Colonic mucosa (tissue), 4 donors: ENCODE measurements at regions not wholly inside any gene's neighbourhood (a gene's known extent, or its start where the extent isn't known, plus 50 kb on each side); places are given as distances from the start of the nearest gene placed in this dataset.

Experiments used
- DNase-seq: peaks from one replicate; pipeline ENCODE4 v3.0.0-alpha.2; 2020
- H3K27ac ChIP-seq: fragments of 200-600 bp; one replicate; pipeline ENCODE4 v1.8.0; 2021
- H3K27me3 ChIP-seq: fragments of 200-600 bp; one replicate; pipeline ENCODE4 v1.8.0; 2021
- H3K36me3 ChIP-seq: fragments of 200-600 bp; one replicate; pipeline ENCODE4 v1.8.0; 2021
- H3K4me1 ChIP-seq: fragments of 200-600 bp; one replicate; pipeline ENCODE4 v1.8.0; 2021; ENCODE audit warnings: mild to moderate bottlenecking
- H3K4me3 ChIP-seq: fragments of 200-600 bp; one replicate; pipeline ENCODE4 v1.8.0; 2021
- H3K9ac ChIP-seq, 2 donors: one replicate each; pipeline ENCODE4 v1.7.0; 2013; ENCODE audit warnings: control low read depth in 2 of 2, low read depth in 2 of 2, low read length in 2 of 2
- H3K9me3 ChIP-seq: fragments of 200-600 bp; one replicate; pipeline ENCODE4 v1.8.0; 2021
- intact Hi-C: fragments of 100-400 bp; cut with DNase I; formaldehyde crosslinking; loops from one replicate; pipeline ENCODE4 v1.14.1; 2022
- TF ChIP-seq, protein P1 (sequence below): fragments of 200-600 bp; IDR thresholded peaks from one replicate; pipeline ENCODE4 v1.8.0; 2022; ENCODE audit warnings: antibody characterized with exemption, mild to moderate bottlenecking
- donor health status: healthy.
- donor health status: DM: no; HTN: no; CAD: no.
- donor health status: DM: no; HTN: no; CAD: no.

DNA sequence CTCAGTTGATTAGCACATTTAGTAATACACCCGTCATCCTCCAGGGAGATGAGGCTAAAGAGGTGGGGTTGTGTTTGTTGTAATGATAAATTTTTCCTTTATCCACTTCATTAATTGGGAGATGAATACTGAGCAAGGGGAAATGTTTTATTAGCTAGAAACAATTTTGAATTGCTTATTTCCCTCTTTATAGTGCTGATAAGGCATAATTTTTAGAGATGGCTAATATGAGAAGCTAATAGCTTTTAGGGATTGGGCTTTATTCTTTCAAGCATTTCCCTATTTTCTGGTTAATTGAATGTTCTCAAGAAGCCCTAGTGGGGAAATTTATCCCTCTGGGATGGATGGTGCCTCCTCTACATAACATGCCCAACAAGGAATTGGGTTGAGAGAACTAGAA is 365.2 kb upstream of the IGFBP7 start:
- TF ChIP-seq, protein P1, sequence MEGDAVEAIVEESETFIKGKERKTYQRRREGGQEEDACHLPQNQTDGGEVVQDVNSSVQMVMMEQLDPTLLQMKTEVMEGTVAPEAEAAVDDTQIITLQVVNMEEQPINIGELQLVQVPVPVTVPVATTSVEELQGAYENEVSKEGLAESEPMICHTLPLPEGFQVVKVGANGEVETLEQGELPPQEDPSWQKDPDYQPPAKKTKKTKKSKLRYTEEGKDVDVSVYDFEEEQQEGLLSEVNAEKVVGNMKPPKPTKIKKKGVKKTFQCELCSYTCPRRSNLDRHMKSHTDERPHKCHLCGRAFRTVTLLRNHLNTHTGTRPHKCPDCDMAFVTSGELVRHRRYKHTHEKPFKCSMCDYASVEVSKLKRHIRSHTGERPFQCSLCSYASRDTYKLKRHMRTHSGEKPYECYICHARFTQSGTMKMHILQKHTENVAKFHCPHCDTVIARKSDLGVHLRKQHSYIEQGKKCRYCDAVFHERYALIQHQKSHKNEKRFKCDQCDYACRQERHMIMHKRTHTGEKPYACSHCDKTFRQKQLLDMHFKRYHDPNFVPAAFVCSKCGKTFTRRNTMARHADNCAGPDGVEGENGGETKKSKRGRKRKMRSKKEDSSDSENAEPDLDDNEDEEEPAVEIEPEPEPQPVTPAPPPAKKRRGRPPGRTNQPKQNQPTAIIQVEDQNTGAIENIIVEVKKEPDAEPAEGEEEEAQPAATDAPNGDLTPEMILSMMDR, result no peak
- intact Hi-C loops, result no loop called here
- Histone ChIP-seq H3K9me3 (no peaks in the 10 kb centered on the region), H3K4me3 (no peak overlapping the region), H3K9ac (no peak overlapping the region), H3K36me3 (no peaks in the 10 kb centered on the region), H3K4me1 (no peaks in the 10 kb centered on the region), H3K27ac (no peak overlapping the region), H3K27me3 (no peaks in the 10 kb centered on the region)
- no peak for DNase-seq

DNA sequence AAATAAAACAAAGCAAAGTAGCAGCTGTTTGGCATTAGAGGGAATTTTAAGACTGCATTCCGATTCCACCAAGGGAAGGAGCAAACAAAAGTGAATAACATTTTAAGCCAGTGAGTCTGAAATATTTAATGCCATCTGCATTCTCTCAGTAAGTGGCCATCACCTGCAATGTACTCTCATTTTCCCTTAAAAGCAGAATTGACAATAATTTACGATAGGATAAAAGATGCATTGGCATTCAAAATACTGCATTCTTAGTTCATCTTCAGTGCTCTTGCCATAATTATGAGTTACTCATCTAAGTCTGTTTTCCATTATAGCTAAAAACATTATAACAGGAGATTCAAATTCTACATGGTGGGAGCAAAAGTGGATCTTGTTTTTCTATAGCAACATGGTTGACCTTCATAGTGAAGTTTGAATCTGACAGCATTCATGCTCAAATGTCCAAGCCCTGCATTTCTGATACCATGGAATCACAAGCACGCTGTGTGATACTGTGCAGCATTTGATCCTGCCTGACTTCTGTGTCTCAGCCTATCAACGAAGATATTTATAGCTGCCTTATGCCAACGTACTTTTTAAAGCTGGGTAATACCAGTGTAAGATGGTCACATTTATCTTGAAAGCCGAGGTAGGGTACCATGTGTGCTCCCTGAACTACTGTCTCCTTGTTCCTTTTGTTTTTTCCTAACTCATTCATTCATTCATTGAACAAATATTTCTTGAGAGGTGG is 355.3 kb upstream of the IGFBP7 start:
- TF ChIP-seq, protein P1, result no peak
- no peaks in the 10 kb centered on the region for H3K4me1 ChIP-seq
- H3K9ac ChIP-seq, result no peak overlapping the region
- intact Hi-C loops, result no loop called here
- H3K9me3 ChIP-seq, result no peaks in the 10 kb centered on the region
- H3K4me3 ChIP-seq, result no peak overlapping the region
- H3K36me3 ChIP-seq, result no peaks in the 10 kb centered on the region
- H3K27ac ChIP-seq, result no peak overlapping the region
- no peak for DNase-seq
- H3K27me3 ChIP-seq, result no peaks in the 10 kb centered on the region

DNA sequence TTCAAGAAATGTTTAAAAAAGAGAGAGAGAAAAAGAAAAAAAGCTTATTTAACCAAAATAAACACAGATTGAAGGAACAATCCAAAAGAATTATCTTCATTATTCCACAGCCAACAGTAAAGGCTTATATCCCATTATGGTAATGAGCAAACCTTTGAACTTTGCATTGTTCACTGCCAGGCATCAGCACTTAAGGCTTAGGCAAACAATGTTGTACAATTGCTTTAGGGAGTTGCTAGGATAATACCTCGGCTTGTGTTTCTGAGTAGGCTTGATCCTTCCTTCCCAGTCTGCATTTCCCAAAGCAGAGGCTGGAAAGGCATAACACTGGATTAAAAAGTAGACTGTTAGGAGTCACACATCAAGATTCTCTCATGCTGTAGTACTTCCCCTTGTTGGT is 352.7 kb upstream of the IGFBP7 start:
- Histone ChIP-seq H3K4me1 (no peaks in the 10 kb centered on the region), H3K4me3 (no peak overlapping the region), H3K36me3 (no peaks in the 10 kb centered on the region), H3K27me3 (no peaks in the 10 kb centered on the region), H3K27ac (no peak overlapping the region), H3K9me3 (no peaks in the 10 kb centered on the region), H3K9ac (no peak overlapping the region)
- TF ChIP-seq, protein P1, result no peak
- no peak for DNase-seq
- intact Hi-C loops, result no loop called here

DNA sequence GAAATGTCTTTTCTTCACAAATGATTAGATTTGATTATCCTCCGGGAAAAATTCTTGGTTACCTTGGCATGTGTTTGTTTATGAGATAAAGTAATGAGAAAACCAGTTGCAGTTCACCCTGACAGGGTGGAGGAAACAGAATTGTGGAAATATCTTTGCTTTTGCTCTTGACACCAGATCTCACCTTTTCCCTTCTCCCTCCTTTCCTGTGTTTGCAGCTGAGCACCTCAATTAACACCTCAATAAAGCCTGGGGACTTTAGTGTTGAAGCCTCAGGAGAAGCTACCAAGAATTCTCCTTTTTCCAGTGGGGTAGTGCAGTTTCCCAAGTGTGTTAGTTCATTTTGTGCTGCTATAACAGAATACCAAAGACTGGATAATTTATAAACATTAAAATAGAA is 350.8 kb upstream of the IGFBP7 start:
- Histone ChIP-seq H3K4me3 (no peak overlapping the region), H3K9ac (no peak overlapping the region), H3K9me3 (no peaks in the 10 kb centered on the region), H3K27ac (no peak overlapping the region), H3K4me1 (no peaks in the 10 kb centered on the region), H3K27me3 (no peaks in the 10 kb centered on the region), H3K36me3 (no peaks in the 10 kb centered on the region)
- TF ChIP-seq, protein P1, result no peak
- DNase-seq, result no peak
- intact Hi-C loops, result no loop called here

DNA sequence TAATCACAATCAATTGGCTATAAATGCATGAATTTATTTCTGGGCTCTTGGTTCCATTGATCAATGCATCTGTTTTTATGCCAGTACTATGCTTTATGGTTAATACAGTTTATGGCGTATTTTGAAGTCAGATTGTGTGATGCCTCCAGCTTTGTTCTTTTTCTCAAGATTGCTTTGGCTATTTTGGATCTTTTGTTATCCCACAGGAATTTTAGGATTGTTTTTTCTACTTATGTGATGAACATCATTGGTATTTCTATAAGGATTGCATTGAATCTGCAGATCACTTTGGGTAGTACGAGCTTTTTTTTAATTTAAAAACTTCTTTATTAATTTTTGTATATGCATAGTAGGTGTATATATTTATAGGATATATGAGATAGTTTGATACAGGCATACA is 338.7 kb upstream of the IGFBP7 start:
- H3K27me3 ChIP-seq, result no peaks in the 10 kb centered on the region
- no peak overlapping the region for H3K4me3 ChIP-seq

More for the DNA sequence above, 338.7 kb upstream of the IGFBP7 start:
- Histone ChIP-seq H3K36me3 (no peaks in the 10 kb centered on the region), H3K9ac (no peak overlapping the region), H3K4me1 (no peaks in the 10 kb centered on the region), H3K27ac (no peak overlapping the region), H3K9me3 (no peaks in the 10 kb centered on the region)
- TF ChIP-seq, protein P1, result no peak
- intact Hi-C loops, result no loop called here
- no peak for DNase-seq
